ENCODE measurements at regions not wholly inside any gene's neighbourhood (a gene's known extent, or its start where the extent isn't known, plus 50 kb on each side); places are given as distances from the start of the nearest gene placed in this dataset.

DNA sequence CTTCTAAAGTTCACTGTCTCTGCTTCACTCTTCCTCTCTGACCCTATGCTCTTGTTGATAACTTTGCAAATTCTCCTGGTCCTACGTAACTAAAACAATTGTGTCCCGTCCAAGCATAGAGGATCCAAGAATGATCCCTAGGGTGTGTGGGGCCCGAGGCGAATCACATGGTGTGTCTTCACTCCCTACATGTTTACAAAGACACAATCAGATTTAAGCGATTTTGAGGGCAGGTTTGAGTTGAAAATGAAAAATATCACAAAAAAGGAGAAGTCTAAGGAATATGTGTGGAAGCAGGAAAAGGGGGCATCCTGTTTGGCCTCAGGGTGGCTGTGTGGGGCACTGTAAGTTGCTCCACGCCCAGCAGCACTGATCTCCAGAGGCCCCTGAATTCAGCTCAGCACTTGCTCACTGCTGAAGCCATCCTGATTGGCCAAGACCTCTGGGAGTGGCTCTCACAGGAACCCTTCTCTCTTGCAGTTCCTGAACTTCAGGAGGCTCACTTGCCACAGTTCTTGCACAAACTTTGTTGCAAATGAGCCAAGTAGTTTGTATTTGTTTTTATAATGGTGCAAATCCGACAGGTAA lies 363.6 kb downstream of the ZNF521 start:
- TF ChIP-seq RXRA (IDR thresholded peaks at IDR 0.05): no peak
- TF ChIP-seq, protein P1, sequence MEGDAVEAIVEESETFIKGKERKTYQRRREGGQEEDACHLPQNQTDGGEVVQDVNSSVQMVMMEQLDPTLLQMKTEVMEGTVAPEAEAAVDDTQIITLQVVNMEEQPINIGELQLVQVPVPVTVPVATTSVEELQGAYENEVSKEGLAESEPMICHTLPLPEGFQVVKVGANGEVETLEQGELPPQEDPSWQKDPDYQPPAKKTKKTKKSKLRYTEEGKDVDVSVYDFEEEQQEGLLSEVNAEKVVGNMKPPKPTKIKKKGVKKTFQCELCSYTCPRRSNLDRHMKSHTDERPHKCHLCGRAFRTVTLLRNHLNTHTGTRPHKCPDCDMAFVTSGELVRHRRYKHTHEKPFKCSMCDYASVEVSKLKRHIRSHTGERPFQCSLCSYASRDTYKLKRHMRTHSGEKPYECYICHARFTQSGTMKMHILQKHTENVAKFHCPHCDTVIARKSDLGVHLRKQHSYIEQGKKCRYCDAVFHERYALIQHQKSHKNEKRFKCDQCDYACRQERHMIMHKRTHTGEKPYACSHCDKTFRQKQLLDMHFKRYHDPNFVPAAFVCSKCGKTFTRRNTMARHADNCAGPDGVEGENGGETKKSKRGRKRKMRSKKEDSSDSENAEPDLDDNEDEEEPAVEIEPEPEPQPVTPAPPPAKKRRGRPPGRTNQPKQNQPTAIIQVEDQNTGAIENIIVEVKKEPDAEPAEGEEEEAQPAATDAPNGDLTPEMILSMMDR (IDR thresholded peaks at IDR 0.05; ENCODE audit: low read depth, low read length, missing input control): no peak
- TF ChIP-seq TAF1 (conservative IDR thresholded peaks at IDR 0.05): no peak
- TF ChIP-seq HNF4G (IDR thresholded peaks at IDR 0.05): no peak
- TF ChIP-seq YY1 (IDR thresholded peaks at IDR 0.05): no peak
- TF ChIP-seq, protein P2, sequence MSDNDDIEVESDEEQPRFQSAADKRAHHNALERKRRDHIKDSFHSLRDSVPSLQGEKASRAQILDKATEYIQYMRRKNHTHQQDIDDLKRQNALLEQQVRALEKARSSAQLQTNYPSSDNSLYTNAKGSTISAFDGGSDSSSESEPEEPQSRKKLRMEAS (IDR thresholded peaks at IDR 0.05): no peak

Data from liver (tissue), 3 donors.